Astrocyte (in vitro differentiated cells and primary cell): ENCODE measurements at regions not wholly inside any gene's neighbourhood (a gene's known extent, or its start where the extent isn't known, plus 50 kb on each side); places are given as distances from the start of the nearest gene placed in this dataset.

Experiments
- DNase-seq: peaks from one replicate; pipeline ENCODE4 v3.0.0-alpha.2; 2010; ENCODE audit warnings: low read depth
- FAIRE-seq: peaks from 2 replicates; lab custom pipeline; 2011; peaks lifted over from hg19 to GRCh38; lab: Jason Lieb, UNC
- H2AFZ ChIP-seq: 2 replicates; pipeline ENCODE4 v1.6.0; 2012; ENCODE audit warnings: low read depth, low read length, inconsistent platforms
- H3K27ac ChIP-seq: 2 replicates; pipeline ENCODE4 v1.5.1; 2011; ENCODE audit warnings: low read depth, low read length, inconsistent platforms
- H3K27me3 ChIP-seq: 2 replicates; pipeline ENCODE4 v1.6.0; 2011; ENCODE audit warnings: low read length, inconsistent platforms; ENCODE audit not compliant: insufficient read depth
- H3K36me3 ChIP-seq: 2 replicates; pipeline ENCODE4 v1.5.1; 2011; ENCODE audit warnings: low read length, inconsistent platforms; ENCODE audit not compliant: insufficient read depth
- H3K4me1 ChIP-seq: 2 replicates; pipeline ENCODE4 v1.5.1; 2011; ENCODE audit warnings: low read length, inconsistent platforms; ENCODE audit not compliant: insufficient read depth
- H3K4me2 ChIP-seq: 2 replicates; pipeline ENCODE4 v1.6.0; 2012; ENCODE audit warnings: low read length, inconsistent platforms
- H3K4me3 ChIP-seq: 2 replicates; pipeline ENCODE4 v1.5.1; 2011; ENCODE audit warnings: low read depth, mild to moderate bottlenecking, low read length, inconsistent platforms; ENCODE audit not compliant: insufficient read depth
- H3K79me2 ChIP-seq: 2 replicates; pipeline ENCODE4 v1.6.0; 2012; ENCODE audit warnings: mild to moderate bottlenecking, low read length, inconsistent platforms; ENCODE audit not compliant: insufficient read depth
- H3K9ac ChIP-seq: 2 replicates; pipeline ENCODE4 v1.6.0; 2012; ENCODE audit warnings: mild to moderate bottlenecking, low read length, inconsistent platforms
- H3K9me3 ChIP-seq: 2 replicates; pipeline ENCODE4 v1.5.1; 2012; ENCODE audit warnings: low read depth, mild to moderate bottlenecking, low read length, inconsistent platforms; ENCODE audit not compliant: insufficient read depth
- H4K20me1 ChIP-seq: 2 replicates; pipeline ENCODE4 v1.6.0; 2012; ENCODE audit warnings: low read length, inconsistent platforms; ENCODE audit not compliant: insufficient read depth
- H3K27ac Mint-ChIP-seq: one replicate; pipeline ENCODE4 v1.8.0; 2021; ENCODE audit warnings: mild to moderate bottlenecking, mixed read lengths; ENCODE audit not compliant: unreplicated experiment
- H3K27me3 Mint-ChIP-seq: one replicate; pipeline ENCODE4 v1.8.0; 2021; ENCODE audit warnings: low read depth, mixed read lengths; ENCODE audit not compliant: unreplicated experiment
- H3K36me3 Mint-ChIP-seq: one replicate; pipeline ENCODE4 v1.8.0; 2021; ENCODE audit warnings: low read depth, mixed read lengths; ENCODE audit not compliant: unreplicated experiment
- H3K4me1 Mint-ChIP-seq: one replicate; pipeline ENCODE4 v1.8.0; 2021; ENCODE audit warnings: low read depth, mixed read lengths; ENCODE audit not compliant: unreplicated experiment
- H3K4me3 Mint-ChIP-seq: one replicate; pipeline ENCODE4 v1.8.0; 2021; ENCODE audit warnings: mild to moderate bottlenecking, moderate library complexity, mixed read lengths; ENCODE audit not compliant: unreplicated experiment
- H3K9me3 Mint-ChIP-seq: one replicate; pipeline ENCODE4 v1.8.0; 2021; ENCODE audit warnings: mild to moderate bottlenecking, mixed read lengths; ENCODE audit not compliant: unreplicated experiment
- EZH2 ChIP-seq: IDR thresholded peaks from 2 replicates; pipeline ENCODE4 v1.6.1; 2012; ENCODE audit warnings: mild to moderate bottlenecking, low read length, inconsistent platforms; ENCODE audit not compliant: insufficient read depth
- TF ChIP-seq, protein P1 (sequence below): IDR thresholded peaks from 2 replicates; pipeline ENCODE4 v1.5.1; 2011; ENCODE audit warnings: low read depth, mild to moderate bottlenecking, inconsistent platforms, low read length, moderate library complexity; ENCODE audit not compliant: insufficient read depth

GRCh38 chr6:56299916-56300315 lies 52.5 kb upstream of the COL21A1 start:
- Histone ChIP-seq H4K20me1 (no peaks in the 10 kb centered on the region), H3K4me3 (no peak overlapping the region), H3K4me1 (no peaks in the 10 kb centered on the region), H3K27me3 (no peaks in the 10 kb centered on the region), H3K27ac (no peak overlapping the region), H3K79me2 (no peaks in the 10 kb centered on the region), H3K9me3 (no peaks in the 10 kb centered on the region), H3K36me3 (no peaks in the 10 kb centered on the region), H2AFZ (no peak overlapping the region), H3K9ac (no peak overlapping the region), H3K4me2 (no peak overlapping the region)
- DNase-seq (no peak), FAIRE-seq (no peak)
- Mint-ChIP-seq H3K36me3 (no peaks in the 10 kb centered on the region), H3K4me3 (no peak overlapping the region), H3K4me1 (peaks cover 13% of the 10 kb centered on the region), H3K9me3 (peaks cover 6% of the 10 kb centered on the region), H3K27ac (no peak overlapping the region), H3K27me3 (no peaks in the 10 kb centered on the region)
- no peak for TF ChIP-seq EZH2
- TF ChIP-seq, protein P1, sequence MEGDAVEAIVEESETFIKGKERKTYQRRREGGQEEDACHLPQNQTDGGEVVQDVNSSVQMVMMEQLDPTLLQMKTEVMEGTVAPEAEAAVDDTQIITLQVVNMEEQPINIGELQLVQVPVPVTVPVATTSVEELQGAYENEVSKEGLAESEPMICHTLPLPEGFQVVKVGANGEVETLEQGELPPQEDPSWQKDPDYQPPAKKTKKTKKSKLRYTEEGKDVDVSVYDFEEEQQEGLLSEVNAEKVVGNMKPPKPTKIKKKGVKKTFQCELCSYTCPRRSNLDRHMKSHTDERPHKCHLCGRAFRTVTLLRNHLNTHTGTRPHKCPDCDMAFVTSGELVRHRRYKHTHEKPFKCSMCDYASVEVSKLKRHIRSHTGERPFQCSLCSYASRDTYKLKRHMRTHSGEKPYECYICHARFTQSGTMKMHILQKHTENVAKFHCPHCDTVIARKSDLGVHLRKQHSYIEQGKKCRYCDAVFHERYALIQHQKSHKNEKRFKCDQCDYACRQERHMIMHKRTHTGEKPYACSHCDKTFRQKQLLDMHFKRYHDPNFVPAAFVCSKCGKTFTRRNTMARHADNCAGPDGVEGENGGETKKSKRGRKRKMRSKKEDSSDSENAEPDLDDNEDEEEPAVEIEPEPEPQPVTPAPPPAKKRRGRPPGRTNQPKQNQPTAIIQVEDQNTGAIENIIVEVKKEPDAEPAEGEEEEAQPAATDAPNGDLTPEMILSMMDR: no peak

- no peaks in the 10 kb centered on the region for H3K9me3 Mint-ChIP-seq
- Histone ChIP-seq H3K36me3 (no peaks in the 10 kb centered on the region), H3K27me3 (no peaks in the 10 kb centered on the region), H3K79me2 (no peaks in the 10 kb centered on the region), H3K9ac (no peak overlapping the region), H3K4me3 (no peak overlapping the region), H2AFZ (no peak overlapping the region), H3K27ac (no peak overlapping the region), H3K9me3 (no peaks in the 10 kb centered on the region), H4K20me1 (no peaks in the 10 kb centered on the region), H3K4me2 (no peak overlapping the region), H3K4me1 (no peaks in the 10 kb centered on the region)
- DNase-seq (no peak), FAIRE-seq (no peak)
- H3K27me3 Mint-ChIP-seq: no peaks in the 10 kb centered on the region
- H3K27ac Mint-ChIP-seq: no peak overlapping the region
- H3K4me1 Mint-ChIP-seq: peaks cover 13% of the 10 kb centered on the region
- TF ChIP-seq, protein P1: no peak
- no peak for TF ChIP-seq EZH2
- H3K4me3 Mint-ChIP-seq: no peak overlapping the region
- H3K36me3 Mint-ChIP-seq: no peaks in the 10 kb centered on the region
Measured at GRCh38 chr6:56297022-56297989, 49.9 kb upstream of the COL21A1 start.
